ENCODE measurements at regions not wholly inside any gene's neighbourhood (a gene's known extent, or its start where the extent isn't known, plus 50 kb on each side); places are given as distances from the start of the nearest gene placed in this dataset.

GRCh38 chr6:122075917-122076316, 323.5 kb upstream of the HSF2 start:
- no peak for DNase-seq (ENCODE audit: extremely low spot score)
- ChIA-PET POLR2A (no interaction called here), CTCF (no interaction called here)
- TF ChIP-seq CTCF (IDR thresholded peaks at IDR 0.05; ENCODE audit: control extremely low read depth, extremely low read depth, low read depth, missing control alignments), result no peak

- ChIA-PET CTCF (no interaction called here), POLR2A (no interaction called here)
- TF ChIP-seq CTCF (IDR thresholded peaks at IDR 0.05; ENCODE audit: control extremely low read depth, extremely low read depth, low read depth, missing control alignments), result no peak
- no peak for DNase-seq (ENCODE audit: extremely low spot score)
Observed at GRCh38 chr6:122077603-122078002, 321.8 kb upstream of the HSF2 start.

- ChIA-PET CTCF (interaction anchor here (1.9 kb wide), 1 partner anchor 19 kb away, joined by 5 read pairs; no protein-coding TSS in a partner anchor), POLR2A (no interaction called here)
- no peak for DNase-seq (ENCODE audit: extremely low spot score)
- TF ChIP-seq CTCF (IDR thresholded peaks at IDR 0.05; ENCODE audit: control extremely low read depth, extremely low read depth, low read depth, missing control alignments), result no peak
Observed at GRCh38 chr6:122078481-122078880, 321.0 kb upstream of the HSF2 start.

GRCh38 chr6:122079916-122080315, 319.5 kb upstream of the HSF2 start:
- ChIA-PET POLR2A (no interaction called here), CTCF (interaction anchor here (1.1 to 1.9 kb wide), 2 partner anchors 11 to 20 kb away, joined by 3 to 5 read pairs; no protein-coding TSS in a partner anchor)
- no peak for DNase-seq (ENCODE audit: extremely low spot score)
- no peak for TF ChIP-seq CTCF (IDR thresholded peaks at IDR 0.05; ENCODE audit: control extremely low read depth, extremely low read depth, low read depth, missing control alignments)

- ChIA-PET CTCF (interaction anchor here (1.1 kb wide), 1 partner anchor 20 kb away, joined by 3 read pairs; no protein-coding TSS in a partner anchor), POLR2A (no interaction called here)
- TF ChIP-seq CTCF (IDR thresholded peaks at IDR 0.05; ENCODE audit: control extremely low read depth, extremely low read depth, low read depth, missing control alignments), result no peak
- DNase-seq (ENCODE audit: extremely low spot score), result no peak
Observed at GRCh38 chr6:122081921-122082320, 317.5 kb upstream of the HSF2 start.

- ChIA-PET CTCF (interaction anchor here (1.1 kb wide), 1 partner anchor 20 kb away, joined by 3 read pairs; no protein-coding TSS in a partner anchor), POLR2A (no interaction called here)
- no peak for DNase-seq (ENCODE audit: extremely low spot score)
- TF ChIP-seq CTCF (IDR thresholded peaks at IDR 0.05; ENCODE audit: control extremely low read depth, extremely low read depth, low read depth, missing control alignments), result no peak
Observed at GRCh38 chr6:122082370-122082769, 317.1 kb upstream of the HSF2 start.

GRCh38 chr6:122092366-122092765, 307.1 kb upstream of the HSF2 start:
- ChIA-PET CTCF (no interaction called here), POLR2A (no interaction called here)
- no peak for DNase-seq (ENCODE audit: extremely low spot score)
- no peak for TF ChIP-seq CTCF (IDR thresholded peaks at IDR 0.05; ENCODE audit: control extremely low read depth, extremely low read depth, low read depth, missing control alignments)
